Natural killer cell (primary cell): ENCODE measurements at regions not wholly inside any gene's neighbourhood (a gene's known extent, or its start where the extent isn't known, plus 50 kb on each side); places are given as distances from the start of the nearest gene placed in this dataset.

Experiments used
- ATAC-seq, 3 donors: fragments of 150-1000 bp in 2 of 3; fragments of 200-7000 bp in 1 of 3; cut with Tn5 transposase; 1 replicate in 1 of 3; 2 replicates in 2 of 3; pipeline ENCODE4 v1.10.0; 2021; ENCODE audit warnings: mild to moderate bottlenecking in 2 of 3, moderate library complexity in 2 of 3
- DNase-seq, 2 donors: peaks; one replicate each; pipeline versions ENCODE4 v3.0.0 to v3.0.0-alpha.2; 2013 to 2021; ENCODE audit warnings: mixed read lengths in 1 of 2
- H3K27ac ChIP-seq: one replicate; pipeline ENCODE4 v1.5.1; 2013; ENCODE audit warnings: mild to moderate bottlenecking, low read length
- H3K27me3 ChIP-seq: one replicate; pipeline ENCODE4 v1.6.1; 2013; ENCODE audit warnings: low read length; ENCODE audit not compliant: control insufficient read depth, insufficient read depth
- H3K36me3 ChIP-seq: one replicate; pipeline ENCODE4 v1.6.1; 2013; ENCODE audit warnings: low read length; ENCODE audit not compliant: control insufficient read depth, insufficient read depth
- H3K4me1 ChIP-seq: one replicate; pipeline ENCODE4 v1.6.1; 2013; ENCODE audit warnings: low read length; ENCODE audit not compliant: control insufficient read depth, insufficient read depth
- H3K4me3 ChIP-seq: one replicate; pipeline ENCODE4 v1.5.1; 2013; ENCODE audit warnings: low read length
- H3K9me3 ChIP-seq: one replicate; pipeline ENCODE4 v1.6.1; 2013; ENCODE audit warnings: low read length; ENCODE audit not compliant: control insufficient read depth, insufficient read depth
- H3K27ac Mint-ChIP-seq, 2 donors: one replicate each; pipeline ENCODE4 v1.8.0; 2022; ENCODE audit warnings: mild to moderate bottlenecking in 2 of 2, mixed read lengths in 2 of 2, moderate library complexity in 1 of 2
- H3K27me3 Mint-ChIP-seq, 2 donors: one replicate each; pipeline ENCODE4 v1.8.0; 2022; ENCODE audit warnings: low read depth in 2 of 2, mixed read lengths in 2 of 2
- H3K36me3 Mint-ChIP-seq: one replicate; pipeline ENCODE4 v1.8.0; 2022; ENCODE audit warnings: mixed read lengths
- H3K4me1 Mint-ChIP-seq, 2 donors: one replicate each; pipeline ENCODE4 v1.8.0; 2022; ENCODE audit warnings: mixed read lengths in 2 of 2
- H3K4me3 Mint-ChIP-seq: one replicate; pipeline ENCODE4 v1.8.0; 2022; ENCODE audit warnings: mild to moderate bottlenecking, moderate library complexity, mixed read lengths
- H3K9me3 Mint-ChIP-seq, 2 donors: one replicate each; pipeline ENCODE4 v1.8.0; 2022; ENCODE audit warnings: mixed read lengths in 2 of 2
- WGBS: methylation state at CpG from one replicate; pipeline ENCODE4 v1.1.7; 2013; ENCODE audit warnings: missing lambda C conversion rate; ENCODE audit not compliant: insufficient coverage; 5-methylcytosine and 5-hydroxymethylcytosine counted together
- intact Hi-C: fragments of 100-400 bp; cut with micrococcal nuclease; formaldehyde crosslinking; loops from one replicate; pipeline ENCODE4 v1.14.2; 2022
- TF ChIP-seq, protein P1 (sequence below): fragments of 200-600 bp; IDR thresholded peaks from one replicate; pipeline ENCODE4 v1.8.0; 2022; ENCODE audit warnings: antibody characterized with exemption

DNA sequence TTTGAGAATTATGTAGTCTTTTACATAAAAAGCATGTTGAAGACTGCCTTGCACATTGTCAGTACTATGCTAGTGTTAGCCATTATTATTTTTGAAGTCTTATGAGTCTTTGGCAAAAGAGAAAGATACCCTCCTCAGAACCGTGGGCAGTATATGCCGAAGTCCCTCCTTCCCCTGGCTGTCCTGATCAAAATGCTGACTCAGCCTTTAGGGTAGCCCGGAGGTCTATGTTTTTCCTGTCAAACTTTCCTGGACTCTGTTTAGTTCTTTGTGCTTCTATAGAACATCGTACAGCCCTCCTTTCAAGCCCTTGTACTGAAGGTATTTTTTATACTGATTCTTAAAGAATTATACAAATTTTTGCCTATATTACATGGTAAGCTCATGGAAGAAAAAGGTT, 264.7 kb upstream of the ATP5MC3 start:
- H3K27ac ChIP-seq: no peak overlapping the region
- no peaks in the 10 kb centered on the region for H3K9me3 Mint-ChIP-seq
- 84% methylated on average over 3 of the region's 4 CpGs for WGBS

DNA sequence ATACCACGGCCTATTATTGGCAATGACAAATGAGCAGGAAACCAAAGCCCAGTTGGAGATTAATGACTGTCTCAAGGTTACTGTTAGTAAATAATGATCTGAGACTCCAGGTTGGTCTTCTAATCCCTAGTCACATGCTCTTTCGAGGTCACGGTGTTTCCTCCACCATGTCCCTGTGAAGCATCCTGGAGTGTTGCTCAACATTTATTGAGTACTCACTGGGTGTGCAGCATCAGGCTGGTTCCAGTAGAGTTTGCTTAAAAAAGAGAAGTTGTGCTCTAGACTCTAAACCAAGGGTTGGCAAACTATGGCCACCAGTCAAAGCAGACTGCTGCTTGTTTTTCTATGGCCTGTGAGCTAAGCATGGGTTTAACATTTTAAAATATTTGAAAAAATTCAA, 263.8 kb upstream of the ATP5MC3 start:
- intact Hi-C loops: no loop called here
- Histone ChIP-seq H3K36me3 (no peaks in the 10 kb centered on the region), H3K4me1 (no peaks in the 10 kb centered on the region), H3K4me3 (no peak overlapping the region), H3K27ac (no peak overlapping the region), H3K9me3 (no peaks in the 10 kb centered on the region), H3K27me3 (no peaks in the 10 kb centered on the region)
- DNase-seq: no peak
- 57% methylated on average over 3 of the region's 3 CpGs for WGBS
- H3K36me3 Mint-ChIP-seq: no peaks in the 10 kb centered on the region
- H3K4me3 Mint-ChIP-seq: no peak overlapping the region
- TF ChIP-seq, protein P1, sequence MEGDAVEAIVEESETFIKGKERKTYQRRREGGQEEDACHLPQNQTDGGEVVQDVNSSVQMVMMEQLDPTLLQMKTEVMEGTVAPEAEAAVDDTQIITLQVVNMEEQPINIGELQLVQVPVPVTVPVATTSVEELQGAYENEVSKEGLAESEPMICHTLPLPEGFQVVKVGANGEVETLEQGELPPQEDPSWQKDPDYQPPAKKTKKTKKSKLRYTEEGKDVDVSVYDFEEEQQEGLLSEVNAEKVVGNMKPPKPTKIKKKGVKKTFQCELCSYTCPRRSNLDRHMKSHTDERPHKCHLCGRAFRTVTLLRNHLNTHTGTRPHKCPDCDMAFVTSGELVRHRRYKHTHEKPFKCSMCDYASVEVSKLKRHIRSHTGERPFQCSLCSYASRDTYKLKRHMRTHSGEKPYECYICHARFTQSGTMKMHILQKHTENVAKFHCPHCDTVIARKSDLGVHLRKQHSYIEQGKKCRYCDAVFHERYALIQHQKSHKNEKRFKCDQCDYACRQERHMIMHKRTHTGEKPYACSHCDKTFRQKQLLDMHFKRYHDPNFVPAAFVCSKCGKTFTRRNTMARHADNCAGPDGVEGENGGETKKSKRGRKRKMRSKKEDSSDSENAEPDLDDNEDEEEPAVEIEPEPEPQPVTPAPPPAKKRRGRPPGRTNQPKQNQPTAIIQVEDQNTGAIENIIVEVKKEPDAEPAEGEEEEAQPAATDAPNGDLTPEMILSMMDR: no peak
- H3K27me3 Mint-ChIP-seq: peaks cover 7 to 12% of the 10 kb centered on the region in 2 donors
- no peak overlapping the region for H3K27ac Mint-ChIP-seq
- ATAC-seq: no peak
- no peaks in the 10 kb centered on the region for H3K4me1 Mint-ChIP-seq
- no peaks in the 10 kb centered on the region for H3K9me3 Mint-ChIP-seq

More for the DNA sequence above, 264.7 kb upstream of the ATP5MC3 start:
- H3K27ac Mint-ChIP-seq: no peak overlapping the region
- H3K9me3 ChIP-seq: no peaks in the 10 kb centered on the region
- TF ChIP-seq, protein P1: no peak
- H3K4me1 Mint-ChIP-seq: no peaks in the 10 kb centered on the region
- intact Hi-C loops: no loop called here
- ATAC-seq (no peak), DNase-seq (no peak)
- H3K27me3 ChIP-seq: no peaks in the 10 kb centered on the region
- peaks cover 0 to 12% of the 10 kb centered on the region in 2 donors for H3K27me3 Mint-ChIP-seq
- H3K4me1 ChIP-seq: no peaks in the 10 kb centered on the region
- H3K4me3 Mint-ChIP-seq: no peak overlapping the region
- no peaks in the 10 kb centered on the region for H3K36me3 Mint-ChIP-seq
- H3K36me3 ChIP-seq: no peaks in the 10 kb centered on the region
- no peak overlapping the region for H3K4me3 ChIP-seq

DNA sequence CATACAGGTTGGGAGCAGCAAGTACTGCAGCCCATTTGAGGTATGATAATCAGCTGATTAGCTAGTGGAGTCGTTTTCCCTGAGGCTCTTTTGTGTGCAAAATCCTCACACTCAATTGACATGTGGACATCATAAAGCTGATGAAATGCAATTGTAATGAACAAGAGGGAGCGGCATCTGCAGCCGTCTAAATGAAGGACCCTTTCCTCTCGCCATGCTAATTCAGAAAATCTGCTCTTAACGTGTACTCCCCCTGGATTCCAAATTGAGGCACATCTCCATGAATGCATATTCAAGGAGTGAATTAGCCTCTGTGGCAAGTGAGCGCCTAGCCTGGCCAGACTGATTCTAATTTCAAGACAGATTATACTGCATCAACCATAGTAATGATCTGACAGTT, 260.9 kb upstream of the ATP5MC3 start:
- Histone ChIP-seq H3K27me3 (no peaks in the 10 kb centered on the region), H3K36me3 (no peaks in the 10 kb centered on the region), H3K27ac (no peak overlapping the region), H3K9me3 (no peaks in the 10 kb centered on the region), H3K4me1 (no peaks in the 10 kb centered on the region), H3K4me3 (no peak overlapping the region)
- Mint-ChIP-seq H3K4me3 (no peak overlapping the region), H3K27ac (no peak overlapping the region), H3K4me1 (no peaks in the 10 kb centered on the region), H3K9me3 (no peaks in the 10 kb centered on the region), H3K27me3 (peaks cover 5 to 20% of the 10 kb centered on the region in 2 donors), H3K36me3 (no peaks in the 10 kb centered on the region)
- intact Hi-C loops: no loop called here
- ATAC-seq (no peak), DNase-seq (no peak)
- WGBS: 86% methylated on average over 6 of the region's 6 CpGs
- TF ChIP-seq, protein P1: no peak

DNA sequence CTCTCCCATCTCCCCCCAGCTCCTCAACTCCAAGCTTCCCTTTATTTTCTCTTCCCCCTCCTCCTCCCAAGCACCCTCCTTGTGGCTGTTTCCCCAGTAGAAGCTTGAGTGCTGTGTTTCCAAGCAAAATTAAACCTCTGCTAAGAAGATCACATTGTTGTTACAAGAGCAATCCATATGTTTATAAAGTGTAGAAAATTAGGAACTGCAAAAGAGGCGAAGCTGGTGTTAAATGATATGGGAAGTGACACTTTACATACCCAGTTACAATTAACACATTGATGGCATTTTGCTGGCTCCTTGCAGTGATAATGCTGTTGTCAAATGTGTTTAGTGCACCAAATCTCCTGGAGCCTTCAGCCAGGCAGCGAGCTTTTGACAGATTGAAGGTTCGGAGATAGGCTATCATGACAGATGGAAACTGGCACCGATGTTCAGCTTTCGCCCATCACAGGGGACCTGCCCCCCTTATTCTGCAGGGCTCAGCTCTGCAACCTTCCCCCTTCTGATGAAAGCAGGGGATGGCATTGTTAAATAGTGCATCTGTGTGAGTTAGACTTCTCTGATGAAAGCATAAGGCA, 259.8 kb upstream of the ATP5MC3 start:
- H3K9me3 ChIP-seq: no peaks in the 10 kb centered on the region

More for the DNA sequence above, 259.8 kb upstream of the ATP5MC3 start:
- no peak for ATAC-seq
- TF ChIP-seq, protein P1: no peak
- no peaks in the 10 kb centered on the region for H3K4me1 ChIP-seq
- peaks cover 2 to 20% of the 10 kb centered on the region in 2 donors for H3K27me3 Mint-ChIP-seq
- no peaks in the 10 kb centered on the region for H3K36me3 ChIP-seq
- H3K36me3 Mint-ChIP-seq: no peaks in the 10 kb centered on the region
- H3K9me3 Mint-ChIP-seq: no peaks in the 10 kb centered on the region
- no peak overlapping the region for H3K27ac ChIP-seq
- no peak overlapping the region for H3K4me3 Mint-ChIP-seq
- DNase-seq: no peak
- H3K27ac Mint-ChIP-seq: no peak overlapping the region
- H3K4me1 Mint-ChIP-seq: no peaks in the 10 kb centered on the region
- no peak overlapping the region for H3K4me3 ChIP-seq
- H3K27me3 ChIP-seq: no peaks in the 10 kb centered on the region
- intact Hi-C loops: no loop called here
- 83% methylated on average over 4 of the region's 5 CpGs for WGBS
